ENCODE measurements at regions not wholly inside any gene's neighbourhood (a gene's known extent, or its start where the extent isn't known, plus 50 kb on each side); places are given as distances from the start of the nearest gene placed in this dataset.

- H3K4me3 ChIP-seq (ENCODE audit: low read length) = no peak overlapping the region
- no peak for DNase-seq (ENCODE audit: low read depth)
- TF ChIP-seq CTCF (IDR thresholded peaks at IDR 0.05; ENCODE audit: insufficient read depth, low read depth, low read length, missing control alignments) = no peak
Observed at GRCh38 chr7:94177441-94177840, 173.3 kb upstream of the BET1 start.

GRCh38 chr7:94178230-94178629 lies 174.1 kb upstream of the BET1 start:
- TF ChIP-seq CTCF (IDR thresholded peaks at IDR 0.05; ENCODE audit: insufficient read depth, low read depth, low read length, missing control alignments) = no peak
- H3K4me3 ChIP-seq (ENCODE audit: low read length) = no peak overlapping the region
- DNase-seq (ENCODE audit: low read depth) = no peak

DNA sequence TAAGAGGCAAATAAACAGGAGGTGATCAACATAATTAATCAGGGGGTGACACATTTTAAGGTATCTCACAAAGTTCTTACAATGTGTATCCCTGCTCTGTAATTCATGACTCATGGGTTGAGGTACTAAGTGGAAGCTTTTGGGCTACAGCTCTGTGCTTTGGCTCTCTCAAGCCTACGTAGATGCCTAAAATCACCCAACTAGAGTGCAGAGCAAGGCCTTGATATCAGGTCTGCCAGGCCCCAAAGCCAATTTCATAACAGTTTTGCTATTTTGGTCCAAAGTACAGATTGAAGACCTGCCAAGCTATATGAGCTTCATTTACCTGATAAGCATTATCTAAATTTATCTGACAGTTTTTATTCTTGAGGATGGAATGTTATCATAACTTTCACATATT lies 175.3 kb upstream of the BET1 start:
- TF ChIP-seq CTCF (IDR thresholded peaks at IDR 0.05; ENCODE audit: insufficient read depth, low read depth, low read length, missing control alignments) = no peak

GRCh38 chr7:94182066-94182465 lies 177.9 kb upstream of the BET1 start:
- no peak overlapping the region for H3K4me3 ChIP-seq (ENCODE audit: low read length)
- DNase-seq (ENCODE audit: low read depth) = peak; percentile 83
- TF ChIP-seq CTCF (IDR thresholded peaks at IDR 0.05; ENCODE audit: insufficient read depth, low read depth, low read length, missing control alignments) = no peak

More for the DNA sequence above, 175.3 kb upstream of the BET1 start:
- no peak overlapping the region for H3K4me3 ChIP-seq (ENCODE audit: low read length)
- peak; percentile 9 for DNase-seq (ENCODE audit: low read depth)

GRCh38 chr7:94182721-94183120 lies 178.6 kb upstream of the BET1 start:
- no peak for DNase-seq (ENCODE audit: low read depth)
- no peak overlapping the region for H3K4me3 ChIP-seq (ENCODE audit: low read length)
- no peak for TF ChIP-seq CTCF (IDR thresholded peaks at IDR 0.05; ENCODE audit: insufficient read depth, low read depth, low read length, missing control alignments)

GRCh38 chr7:94183289-94183749 lies 179.2 kb upstream of the BET1 start:
- TF ChIP-seq CTCF (IDR thresholded peaks at IDR 0.05; ENCODE audit: insufficient read depth, low read depth, low read length, missing control alignments) = no peak
- no peak overlapping the region for H3K4me3 ChIP-seq (ENCODE audit: low read length)
- DNase-seq (ENCODE audit: low read depth) = peak; percentile 91

DNA sequence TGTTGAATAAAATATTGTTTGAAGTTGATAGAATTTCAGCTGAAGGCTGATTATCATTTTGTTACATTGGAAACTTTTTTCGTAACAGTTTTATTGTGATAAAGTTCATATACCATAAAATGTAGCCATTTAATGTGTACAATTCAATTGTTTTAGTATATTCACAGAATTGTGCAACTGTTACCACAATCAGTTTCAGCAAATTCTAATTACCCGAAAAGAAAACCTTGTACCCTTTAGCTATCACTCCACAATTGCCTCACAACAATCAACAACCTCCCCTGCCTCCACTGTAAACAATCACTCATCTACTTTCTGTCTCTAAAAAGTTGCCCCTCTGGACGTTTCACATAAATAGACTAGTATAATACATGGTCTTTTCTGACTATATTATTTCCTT lies 179.7 kb upstream of the BET1 start:
- DNase-seq (ENCODE audit: low read depth) = no peak
- no peak for TF ChIP-seq CTCF (IDR thresholded peaks at IDR 0.05; ENCODE audit: insufficient read depth, low read depth, low read length, missing control alignments)
- H3K4me3 ChIP-seq (ENCODE audit: low read length) = no peak overlapping the region
